ENCODE measurements at regions not wholly inside any gene's neighbourhood (a gene's known extent, or its start where the extent isn't known, plus 50 kb on each side); places are given as distances from the start of the nearest gene placed in this dataset.

DNA sequence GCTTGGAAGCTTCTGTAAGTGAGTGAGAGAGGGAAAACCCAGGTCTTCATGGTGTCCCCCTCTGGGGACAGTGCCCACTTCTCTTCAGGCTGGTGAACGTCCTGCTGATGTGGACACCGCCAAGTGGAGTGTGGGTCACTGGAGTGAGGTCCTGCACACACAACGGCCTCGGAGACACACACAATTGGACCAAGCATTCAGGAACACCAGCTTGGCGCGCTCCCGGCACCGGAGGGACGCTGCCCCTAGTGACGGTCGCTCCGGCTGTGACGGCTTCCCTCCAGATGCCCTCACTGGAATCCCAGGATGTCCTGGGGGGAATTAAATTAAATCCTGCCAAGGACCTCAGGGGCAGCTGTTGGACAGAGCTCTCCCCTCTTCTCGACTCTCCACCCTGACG, 123.1 kb downstream of the ZNF664 start:
- DNase-seq (ENCODE audit: low read depth): no peak

DNA sequence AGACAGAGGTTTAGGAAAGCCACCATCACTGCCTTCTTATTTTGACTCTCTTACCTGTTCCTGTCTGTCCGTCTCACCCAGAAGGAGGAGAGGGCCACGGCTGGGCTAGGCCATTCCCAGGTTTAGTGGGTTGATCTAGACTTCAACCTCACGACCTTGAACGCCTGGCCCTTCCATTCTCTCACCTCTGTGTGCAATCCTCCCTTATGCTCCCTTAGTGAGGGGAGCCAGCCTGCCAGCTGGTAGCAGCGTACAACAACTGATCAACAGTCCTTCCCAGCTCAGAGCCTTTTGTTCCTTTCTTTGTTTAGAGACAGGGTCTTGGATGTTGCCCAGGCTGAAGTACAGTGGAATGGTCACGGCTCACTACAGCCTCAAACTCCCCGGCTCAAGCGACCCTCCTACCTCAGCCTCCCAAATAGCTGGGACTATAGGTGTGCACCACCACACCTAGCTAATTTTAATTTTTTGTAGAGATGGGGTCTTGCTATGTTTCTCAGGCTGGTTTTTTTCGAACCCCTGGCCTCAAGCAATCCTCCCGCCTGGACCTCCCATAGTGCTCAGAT, 123.9 kb downstream of the ZNF664 start:
- DNase-seq (ENCODE audit: low read depth): no peak

DNA sequence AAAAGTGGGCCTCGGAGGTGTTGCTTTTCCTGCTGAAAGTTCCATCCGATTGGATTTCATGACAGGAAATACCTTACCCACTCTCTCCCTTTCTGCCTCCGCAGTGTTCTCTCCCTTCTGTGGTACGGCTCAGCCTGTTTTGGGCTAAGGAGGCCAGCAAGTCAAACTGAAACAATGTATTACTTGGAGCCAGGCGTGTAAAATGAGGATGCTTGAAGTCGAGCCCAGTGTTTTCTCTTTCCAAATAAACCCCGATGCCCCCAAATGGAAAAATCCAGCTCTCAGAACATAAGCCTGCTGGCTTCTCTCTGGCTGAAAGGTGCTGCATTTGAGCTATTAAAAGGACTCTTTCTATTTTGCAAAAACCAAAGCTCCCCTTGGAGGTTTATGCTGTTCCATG, 124.7 kb downstream of the ZNF664 start:
- DNase-seq (ENCODE audit: low read depth): no peak

DNA sequence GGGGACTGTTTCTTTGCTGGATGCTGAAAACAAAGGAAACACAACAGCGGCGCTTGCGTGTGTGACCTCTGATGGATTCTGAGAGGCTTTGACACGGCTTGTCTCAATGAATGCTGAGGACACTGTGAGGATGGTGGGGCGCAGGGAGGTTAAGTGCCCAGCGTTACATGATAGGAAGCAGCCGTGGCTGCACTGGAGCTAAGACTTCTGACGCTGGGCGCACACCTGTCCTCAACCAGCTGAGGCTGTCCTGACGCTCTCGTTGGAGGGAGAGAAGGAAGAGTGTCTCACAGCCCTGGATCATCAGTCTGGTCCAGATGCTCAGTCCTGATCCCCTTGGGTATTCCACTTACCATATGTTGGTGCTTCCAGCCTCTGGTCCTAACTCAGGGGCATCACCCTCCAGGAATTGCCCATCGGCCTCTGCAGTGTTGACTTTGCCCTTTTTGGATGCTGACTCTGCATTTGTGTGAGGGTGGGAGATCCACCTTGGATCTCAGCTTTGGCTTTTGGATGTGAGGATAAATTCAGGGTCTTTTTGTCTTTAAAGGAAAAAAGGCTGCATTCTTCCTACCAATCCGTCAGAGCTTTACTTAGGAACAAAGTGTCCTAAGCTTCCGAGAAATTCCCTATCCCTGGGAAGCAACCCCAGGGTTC, 125.2 kb downstream of the ZNF664 start:
- DNase-seq (ENCODE audit: low read depth): no peak

DNA sequence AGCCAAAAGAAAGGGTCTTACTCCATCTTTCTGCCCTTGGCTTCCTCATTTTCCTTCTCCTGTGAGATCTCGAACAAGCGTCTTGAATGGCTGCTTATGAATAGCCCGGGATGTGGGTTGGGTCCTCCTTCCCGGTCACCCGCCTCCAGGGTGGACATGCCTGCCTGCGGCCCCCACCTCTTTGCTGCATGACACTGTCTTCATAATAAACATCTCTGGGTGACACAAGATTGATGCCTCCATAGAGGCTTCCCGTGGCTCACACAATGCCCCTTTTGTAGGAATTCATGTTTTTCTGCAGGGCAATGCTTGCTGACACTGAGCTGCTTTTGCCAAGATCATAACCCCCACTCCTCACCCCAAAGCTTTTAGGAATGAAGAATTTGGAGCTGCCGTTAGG, 125.9 kb downstream of the ZNF664 start:
- no peak for DNase-seq (ENCODE audit: low read depth)

DNA sequence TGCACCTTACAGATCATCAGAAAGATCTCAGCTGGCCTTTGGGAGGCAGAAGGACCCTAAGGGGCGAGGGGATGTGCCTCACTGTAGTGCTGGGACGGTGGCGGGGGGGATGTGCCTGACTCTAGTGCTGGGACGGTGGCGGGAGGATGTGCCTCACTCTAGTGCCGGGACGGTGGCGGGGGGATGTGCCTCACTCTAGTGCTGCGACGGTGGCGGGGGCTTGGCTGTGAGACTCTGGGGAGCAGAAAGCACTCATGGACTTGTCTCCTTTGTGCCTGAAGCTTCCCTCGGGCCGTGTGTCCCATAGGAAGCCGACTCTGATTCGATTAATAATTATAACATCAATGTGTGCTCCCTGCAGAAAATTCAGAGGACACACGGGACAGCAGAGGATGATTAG, 126.6 kb downstream of the ZNF664 start:
- no peak for DNase-seq (ENCODE audit: low read depth)

DNA sequence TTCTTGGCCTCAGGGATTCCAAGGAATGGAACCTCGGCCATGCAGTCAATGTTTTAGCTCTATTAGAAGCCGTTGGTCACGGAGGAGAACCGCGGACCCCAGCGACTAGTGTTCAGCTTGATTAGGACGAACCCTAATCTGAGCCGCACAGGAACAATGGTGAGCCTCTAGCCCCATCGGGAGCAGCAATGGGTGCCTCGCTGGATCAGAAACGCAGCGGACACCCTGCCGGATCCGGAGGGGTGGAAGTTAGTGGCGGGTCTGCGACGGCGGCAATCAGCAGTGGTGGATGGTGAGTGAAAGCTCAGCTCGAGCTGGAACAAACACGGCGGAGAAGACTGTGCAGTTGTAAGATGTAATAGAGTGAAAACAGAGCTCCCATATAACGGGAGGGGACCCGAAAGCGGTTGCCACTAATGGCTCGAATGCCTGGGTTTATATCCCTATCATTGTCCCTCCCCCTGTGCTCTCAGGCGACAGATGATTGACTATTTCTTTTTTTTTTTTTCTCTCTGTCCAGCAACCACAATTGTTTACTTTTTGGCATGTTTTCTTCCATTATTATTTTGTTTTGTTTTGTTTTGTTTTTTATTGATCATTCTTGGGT, 127.7 kb downstream of the ZNF664 start:
- DNase-seq (ENCODE audit: low read depth): no peak

DNA sequence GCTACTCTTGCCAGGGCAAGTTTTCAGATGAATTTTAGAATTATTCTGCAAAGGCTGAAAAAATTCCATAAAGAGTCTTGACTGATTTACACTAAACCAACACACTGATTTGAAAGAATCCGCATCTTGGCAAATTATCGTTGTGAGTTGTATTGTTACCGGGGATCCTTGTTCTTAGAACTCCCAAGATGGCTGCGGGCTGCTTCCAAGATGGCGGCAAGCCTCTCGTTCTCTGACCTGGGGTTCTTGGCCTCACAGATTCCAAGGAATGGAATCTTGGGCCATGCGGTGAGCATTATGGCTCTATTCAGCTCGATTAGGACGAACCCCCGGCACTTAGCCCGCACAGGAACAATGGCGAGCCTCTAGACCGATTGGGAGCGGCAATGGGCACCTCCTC, 132.5 kb downstream of the ZNF664 start:
- DNase-seq (ENCODE audit: low read depth): no peak

DNA sequence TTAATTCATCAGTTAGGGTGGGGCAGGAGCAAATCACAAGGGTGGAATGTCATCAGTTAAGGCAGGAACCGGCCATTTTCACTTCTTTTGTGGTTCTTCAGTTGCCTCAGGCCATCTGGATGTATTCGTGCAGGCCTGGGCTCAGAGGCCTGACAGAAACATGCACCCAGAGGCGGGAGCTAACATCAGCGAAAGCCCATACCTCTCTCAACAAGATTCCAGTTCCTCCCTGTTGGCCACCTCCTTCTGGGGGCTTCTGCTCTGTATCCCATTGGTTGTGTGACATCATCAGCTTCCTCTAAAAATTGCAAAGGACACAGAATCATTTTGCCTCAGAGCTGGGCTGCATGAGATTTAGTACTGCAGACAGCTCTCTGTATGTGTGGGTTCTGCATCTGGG, 134.3 kb downstream of the ZNF664 start:
- DNase-seq (ENCODE audit: low read depth): no peak

DNA sequence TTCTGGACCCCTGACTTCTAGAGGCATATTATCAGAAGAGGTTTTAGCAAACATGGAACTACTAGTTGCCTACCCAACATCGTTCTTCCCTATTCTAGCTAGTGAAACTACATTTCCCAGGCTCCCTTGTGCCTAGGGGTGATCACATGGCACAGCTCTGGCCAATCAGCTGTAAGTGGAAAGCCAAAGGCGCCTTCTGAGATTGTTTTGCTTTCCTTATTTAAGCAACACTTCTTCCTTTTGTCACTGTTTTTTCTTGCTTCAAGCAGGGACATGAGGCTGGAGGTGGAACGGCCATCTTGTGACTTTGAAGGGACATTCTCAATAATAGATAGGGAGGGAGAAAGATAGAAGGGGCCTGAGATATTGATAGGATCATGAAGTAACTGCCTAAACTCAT, 136.7 kb downstream of the ZNF664 start:
- DNase-seq (ENCODE audit: low read depth): no peak

DNA sequence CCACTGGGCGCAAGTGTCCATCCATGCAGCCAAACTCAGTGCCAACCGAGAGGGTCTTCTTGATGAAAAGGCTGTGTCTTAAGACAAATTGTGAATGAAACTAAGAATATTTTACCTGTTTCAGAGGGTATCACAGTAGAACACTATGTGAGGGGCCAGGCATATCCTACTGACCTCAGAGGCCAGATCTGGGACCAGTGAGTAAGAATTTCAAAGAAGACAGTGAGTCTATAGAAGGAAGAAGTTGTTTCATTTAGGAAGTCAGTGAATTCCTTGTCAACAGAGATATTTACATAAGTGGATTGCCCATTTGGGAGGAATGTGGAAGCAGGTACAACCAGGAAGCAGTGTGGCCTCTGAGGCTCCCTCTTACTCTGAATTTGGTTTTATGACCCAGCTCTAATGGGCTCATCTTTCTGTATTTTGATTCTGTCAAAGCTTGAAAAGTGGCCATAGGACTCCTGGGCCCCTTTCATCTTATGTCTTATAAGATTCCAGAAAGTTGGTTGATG, 137.4 kb downstream of the ZNF664 start:
- DNase-seq (ENCODE audit: low read depth): no peak

DNA sequence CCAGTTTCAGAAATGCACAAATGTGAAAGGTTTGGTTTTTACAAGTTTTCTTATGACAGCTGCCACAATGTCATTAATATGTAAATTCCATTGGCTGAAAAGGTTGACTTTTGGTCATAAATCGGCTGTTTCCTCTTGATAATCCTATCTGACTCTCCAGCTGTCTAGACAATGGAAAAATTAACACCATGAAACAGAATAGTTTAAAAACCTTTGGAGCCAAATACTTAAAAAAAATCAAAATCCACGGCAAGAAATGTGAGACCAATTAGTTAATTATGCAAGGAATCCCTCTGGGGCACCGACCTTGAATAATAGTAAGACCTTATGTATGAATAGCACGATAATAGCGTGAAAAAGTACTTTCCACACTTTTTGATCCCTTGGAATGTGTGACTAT, 138.0 kb downstream of the ZNF664 start:
- no peak for DNase-seq (ENCODE audit: low read depth)

DNA sequence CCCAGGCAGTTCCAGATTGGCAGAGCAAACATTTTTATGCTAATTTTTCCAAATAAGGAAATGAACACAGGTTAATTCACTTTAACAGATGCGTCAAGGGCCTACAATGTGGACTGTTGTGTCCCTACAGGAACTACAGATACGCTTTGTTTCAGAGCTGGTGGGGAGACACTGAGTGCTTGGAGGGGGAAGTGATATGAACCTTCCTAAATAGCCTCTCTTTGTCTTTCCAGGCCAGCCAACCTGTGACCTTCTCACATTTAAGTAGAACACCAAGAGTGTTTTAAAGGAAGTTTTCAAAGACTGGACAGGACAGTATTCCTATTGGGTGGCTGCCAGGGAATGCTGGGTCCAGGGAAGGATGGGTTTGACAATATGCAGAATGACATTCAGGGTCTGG, 141.3 kb downstream of the ZNF664 start:
- DNase-seq (ENCODE audit: low read depth): no peak

DNA sequence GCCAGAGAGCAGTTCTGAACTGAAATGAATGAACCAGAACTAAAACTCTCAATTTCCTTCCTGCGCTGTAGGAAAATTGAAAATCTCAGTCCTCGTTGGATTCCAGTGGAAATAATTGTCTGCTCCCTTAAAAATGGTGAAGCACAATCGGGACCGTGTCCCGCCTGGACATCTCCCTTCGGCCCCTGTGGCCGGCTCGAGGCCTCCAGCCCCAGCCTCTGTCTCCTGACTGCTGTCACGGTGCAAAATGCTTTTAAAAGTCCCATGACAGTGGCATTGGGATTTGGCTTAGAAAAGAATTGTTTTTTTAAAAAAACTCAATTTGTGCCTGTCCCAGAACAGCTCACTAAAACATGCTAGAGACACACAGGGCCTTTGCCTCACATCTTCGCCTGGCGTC, 142.5 kb downstream of the ZNF664 start:
- no peak for DNase-seq (ENCODE audit: low read depth)

DNA sequence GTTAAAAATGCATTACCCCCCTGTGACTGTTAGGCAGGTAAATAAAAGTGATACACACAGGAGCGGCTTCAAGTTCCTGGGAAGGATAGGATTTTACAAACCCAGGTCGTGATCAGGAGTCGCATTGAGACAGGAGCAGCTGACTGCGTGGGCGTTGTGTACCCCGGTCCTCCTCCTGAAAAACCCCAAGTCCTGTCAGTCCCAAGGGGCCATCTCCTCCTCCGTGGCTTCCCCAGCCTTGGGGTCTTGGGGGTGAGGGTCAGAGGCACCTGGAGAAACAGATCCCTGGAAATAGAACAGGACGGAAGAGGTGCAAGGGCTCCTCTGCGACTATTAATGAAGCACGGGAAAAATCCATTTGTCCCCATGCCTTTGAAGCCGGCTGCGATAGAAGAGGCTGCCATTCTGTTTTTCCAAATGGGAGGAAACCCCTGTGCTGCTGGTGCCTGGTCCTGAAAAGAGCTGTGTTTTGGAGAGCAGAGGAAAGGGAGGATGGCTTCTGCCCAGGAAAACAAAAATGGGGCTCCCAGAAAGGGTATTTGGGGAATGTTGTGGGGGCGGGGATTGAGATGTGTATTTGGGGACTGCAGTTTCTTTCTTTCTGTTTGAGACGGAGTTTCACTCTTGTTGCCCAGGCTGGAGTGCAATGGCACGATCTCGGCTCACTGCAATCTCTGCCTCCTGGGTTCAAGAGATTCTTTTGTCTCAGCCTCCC, 143.1 kb downstream of the ZNF664 start:
- DNase-seq (ENCODE audit: low read depth): no peak

DNA sequence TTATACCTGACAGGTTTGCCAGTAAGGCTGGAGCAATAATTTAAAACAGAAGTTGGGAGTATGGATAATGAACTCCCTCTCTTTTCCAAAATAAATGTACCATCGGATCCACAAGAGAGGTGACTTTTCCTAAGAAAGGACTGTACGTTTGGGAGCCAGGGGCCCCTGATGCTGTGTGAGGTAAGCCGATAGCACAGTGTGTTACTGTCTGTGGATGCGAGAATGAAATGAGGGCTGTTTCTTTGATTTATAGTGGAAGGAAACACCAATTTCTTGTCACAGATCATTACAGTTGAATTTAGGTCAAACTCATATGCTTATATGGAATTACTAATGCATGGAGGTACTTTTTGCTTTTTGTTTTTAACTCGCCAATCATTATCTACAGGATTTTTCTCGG, 147.7 kb downstream of the ZNF664 start:
- no peak for DNase-seq (ENCODE audit: low read depth)

DNA sequence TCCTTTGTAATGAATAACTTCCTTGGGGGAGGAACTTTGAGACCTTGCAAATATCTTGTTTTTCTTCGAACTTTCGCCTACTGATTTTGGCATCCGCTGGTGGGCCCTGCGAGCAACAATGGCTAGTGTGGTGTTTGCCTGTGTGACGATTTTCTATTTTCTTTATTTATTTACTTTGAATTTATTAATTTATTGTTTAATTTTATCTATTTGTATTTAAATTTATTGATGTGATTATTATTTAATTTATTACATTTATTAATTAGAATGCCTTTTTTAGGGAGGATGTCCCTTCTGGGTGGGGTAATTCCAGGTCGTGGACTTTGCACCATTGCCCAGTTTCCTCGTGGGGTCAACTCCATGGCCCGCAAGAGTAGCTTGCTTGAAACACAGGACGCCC, 149.7 kb downstream of the ZNF664 start:
- no peak for DNase-seq (ENCODE audit: low read depth)

DNA sequence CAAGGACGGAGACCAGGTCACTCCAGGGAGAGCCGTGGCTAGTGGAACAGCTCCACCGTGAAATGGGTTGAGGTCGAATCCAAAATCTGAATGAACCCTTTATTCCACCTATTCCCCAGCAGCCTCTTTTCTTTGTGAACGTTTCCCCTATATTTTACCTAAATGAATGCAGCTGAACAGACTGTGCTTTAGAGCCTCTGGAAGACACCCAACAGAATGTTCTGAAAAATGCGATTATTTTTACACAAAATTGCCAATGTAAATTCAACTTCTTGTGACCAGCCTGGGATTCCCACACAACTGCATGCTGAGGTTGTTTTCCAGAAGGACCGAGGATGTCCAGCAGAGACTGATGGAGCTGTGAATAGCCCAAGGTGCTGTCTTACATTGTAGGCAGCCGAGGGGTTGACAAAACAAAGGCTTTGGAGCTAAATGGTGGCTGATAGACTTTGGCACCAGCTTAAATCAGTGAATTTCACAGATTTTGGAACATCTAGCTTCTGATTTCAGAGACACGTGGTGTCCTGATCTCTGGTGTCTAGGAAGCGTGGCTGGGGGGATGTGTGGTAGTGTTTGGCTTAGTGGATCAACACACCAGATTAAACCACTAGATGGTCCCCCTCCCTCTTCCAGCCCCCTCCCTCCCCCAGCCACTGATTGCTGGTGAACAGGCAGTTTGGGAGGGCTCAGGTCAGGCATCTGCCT, 150.4 kb downstream of the ZNF664 start:
- DNase-seq (ENCODE audit: low read depth): no peak

DNA sequence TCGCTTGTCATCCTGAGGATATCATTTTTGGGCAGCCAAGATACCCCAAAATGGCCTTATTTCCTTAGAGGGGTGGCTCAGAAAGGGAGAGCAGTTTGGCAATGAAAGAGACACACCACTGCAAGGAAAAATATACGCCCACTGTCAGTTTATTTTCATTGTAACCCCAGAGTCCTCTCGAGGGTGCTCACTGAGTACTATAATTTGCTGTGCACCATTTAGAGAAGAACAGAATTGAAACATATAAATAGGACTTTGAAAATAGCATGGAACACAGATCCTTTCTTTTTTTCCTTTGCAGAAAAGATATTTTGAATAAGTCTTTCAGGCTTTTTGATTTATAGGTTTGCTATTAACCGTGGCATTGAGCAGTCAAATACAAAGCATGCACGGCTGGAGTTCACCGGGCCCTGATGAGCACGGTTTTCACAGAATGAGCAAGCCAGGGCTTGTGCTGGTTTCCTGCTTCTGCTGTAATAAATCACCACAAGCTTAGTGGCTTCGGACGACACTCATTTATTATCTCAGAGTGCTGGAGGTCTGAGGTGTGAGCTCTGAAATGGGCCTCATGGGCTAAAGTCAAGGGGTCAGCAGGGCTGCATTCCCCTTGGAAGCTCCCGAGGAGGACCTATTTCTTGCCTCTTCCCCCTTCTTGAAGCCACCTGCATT, 152.3 kb downstream of the ZNF664 start:
- no peak for DNase-seq (ENCODE audit: low read depth)

DNA sequence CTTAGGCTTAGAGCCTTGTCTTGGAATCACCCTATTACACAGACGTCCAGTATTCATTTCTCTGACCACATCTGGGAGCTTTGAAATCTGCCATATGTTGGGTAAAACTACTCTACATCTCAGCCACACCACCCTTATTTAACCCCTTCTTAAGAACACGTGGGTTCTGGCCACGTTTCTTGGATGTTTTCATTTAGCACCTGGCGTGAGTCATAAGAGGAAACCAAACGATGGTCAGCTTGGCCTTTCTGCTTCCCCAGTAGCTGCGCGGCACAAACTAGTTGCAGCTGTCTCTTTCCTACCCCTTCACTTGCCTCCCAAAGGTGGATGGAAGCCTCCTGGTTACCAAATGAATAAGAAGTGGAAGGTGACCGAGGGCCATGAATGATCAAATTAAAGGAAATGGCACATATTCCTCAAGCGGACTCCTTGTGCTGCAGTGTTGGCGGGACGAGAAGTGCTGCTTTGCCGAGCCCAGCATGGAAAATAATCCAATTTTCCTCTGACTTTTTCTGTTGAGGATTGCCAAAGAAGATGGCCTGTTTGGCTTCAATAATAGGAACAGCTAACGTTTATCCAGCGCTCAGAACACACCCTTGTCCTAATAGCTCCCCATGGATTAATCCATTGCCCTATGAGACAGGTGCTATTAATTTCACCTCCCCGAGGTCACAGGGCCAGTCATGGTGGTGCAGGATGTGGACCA, 154.1 kb downstream of the ZNF664 start:
- DNase-seq (ENCODE audit: low read depth): no peak

DNA sequence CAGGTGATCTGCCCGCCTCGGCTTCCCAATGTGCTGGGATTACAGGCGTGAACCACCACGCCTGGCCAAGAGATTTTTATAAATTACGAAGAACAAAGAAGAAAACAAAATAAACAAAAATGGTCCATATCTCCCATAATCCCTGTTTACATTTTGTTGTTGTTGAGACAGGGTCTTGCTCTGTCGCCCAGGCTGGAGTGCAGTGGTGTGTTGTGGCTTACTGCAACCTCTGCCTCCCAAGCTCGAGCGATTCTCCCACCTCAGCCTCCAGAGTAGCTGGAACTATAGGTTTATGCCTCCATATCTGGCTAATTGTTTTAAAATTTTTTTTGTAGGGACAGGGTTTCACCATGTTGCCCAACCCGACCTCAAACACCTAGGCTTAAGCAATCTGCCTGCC, 156.1 kb downstream of the ZNF664 start:
- no peak for DNase-seq (ENCODE audit: low read depth)

All from forelimb muscle (tissue), 1 donor.